Effector memory CD4-positive, alpha-beta T cell (primary cell): ENCODE measurements at regions not wholly inside any gene's neighbourhood (a gene's known extent, or its start where the extent isn't known, plus 50 kb on each side); places are given as distances from the start of the nearest gene placed in this dataset.

Experiments
- DNase-seq, 3 donors: peaks; one replicate each; pipeline ENCODE4 v3.0.0-alpha.2; 2020
- H3K27ac ChIP-seq: 2 replicates; pipeline ENCODE4 v1.7.0; 2013; ENCODE audit warnings: mild to moderate bottlenecking, low read length, moderate library complexity; ENCODE audit not compliant: insufficient read depth, poor library complexity, severe bottlenecking
- H3K27me3 ChIP-seq: replicated peaks from 2 replicates; pipeline ENCODE4 v1.7.0; 2013; ENCODE audit warnings: mild to moderate bottlenecking, low read length; ENCODE audit not compliant: insufficient read depth, control insufficient read depth, poor library complexity, severe bottlenecking
- H3K36me3 ChIP-seq: 2 replicates; pipeline ENCODE4 v1.7.0; 2013; ENCODE audit warnings: mild to moderate bottlenecking, low read length, moderate library complexity; ENCODE audit not compliant: control insufficient read depth, insufficient read depth
- H3K4me1 ChIP-seq: 2 replicates; pipeline ENCODE4 v1.7.0; 2013; ENCODE audit warnings: low read length, mild to moderate bottlenecking; ENCODE audit not compliant: control insufficient read depth, insufficient read depth, poor library complexity, severe bottlenecking
- H3K4me3 ChIP-seq: 2 replicates; pipeline ENCODE4 v1.7.0; 2013; ENCODE audit warnings: low read length, low read depth, mild to moderate bottlenecking; ENCODE audit not compliant: insufficient read depth, poor library complexity, severe bottlenecking
- H3K9me3 ChIP-seq: 2 replicates; pipeline ENCODE4 v1.7.0; 2013; ENCODE audit warnings: mild to moderate bottlenecking, low read length, moderate library complexity; ENCODE audit not compliant: control insufficient read depth

DNA sequence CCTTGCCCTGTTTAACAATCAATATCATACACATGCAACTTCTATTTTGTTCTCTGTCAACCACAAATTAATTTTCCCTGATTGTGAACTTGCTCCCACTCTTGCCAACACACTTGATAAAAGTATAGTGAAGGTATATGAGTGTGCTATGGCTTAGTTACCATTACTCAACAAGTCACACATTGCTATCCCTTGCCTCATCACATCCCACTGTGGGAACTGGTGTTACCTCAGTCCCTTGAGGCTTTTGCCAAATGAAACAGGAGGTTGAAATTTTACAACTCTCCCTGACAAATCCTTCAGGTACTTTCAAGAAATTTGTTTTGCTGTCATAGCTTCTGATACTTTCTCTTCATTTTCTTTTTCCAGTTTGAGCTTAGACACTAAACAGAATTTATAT is 472.5 kb upstream of the SEMA3D start:
- Histone ChIP-seq H3K4me3 (no peak overlapping the region), H3K27ac (no peak overlapping the region), H3K36me3 (no peaks in the 10 kb centered on the region), H3K4me1 (no peaks in the 10 kb centered on the region), H3K9me3 (no peaks in the 10 kb centered on the region), H3K27me3 (no peaks in the 10 kb centered on the region)
- DNase-seq, result no peak

DNA sequence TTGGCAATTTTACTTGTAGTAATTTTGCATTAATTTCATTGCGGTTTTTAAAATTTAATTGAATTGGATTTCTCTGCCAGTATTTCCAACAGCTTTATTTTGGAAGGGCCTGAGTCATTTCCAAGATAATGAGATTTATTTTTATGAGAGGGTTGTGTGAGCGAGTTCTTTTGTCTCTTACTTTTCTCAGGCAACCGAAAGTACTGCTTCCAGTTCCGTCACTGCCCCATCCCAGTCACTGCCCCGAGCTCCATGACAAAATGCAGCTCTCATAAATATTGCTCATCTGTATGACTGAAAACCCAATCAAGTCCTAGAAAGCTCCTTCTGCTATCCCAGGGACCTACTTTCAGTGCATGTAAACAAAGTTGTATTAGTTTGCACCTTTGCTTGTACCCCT is 468.4 kb upstream of the SEMA3D start:
- Histone ChIP-seq H3K36me3 (no peaks in the 10 kb centered on the region), H3K27me3 (no peaks in the 10 kb centered on the region), H3K27ac (no peak overlapping the region), H3K9me3 (no peaks in the 10 kb centered on the region), H3K4me1 (no peaks in the 10 kb centered on the region), H3K4me3 (no peak overlapping the region)
- DNase-seq, result no peak

DNA sequence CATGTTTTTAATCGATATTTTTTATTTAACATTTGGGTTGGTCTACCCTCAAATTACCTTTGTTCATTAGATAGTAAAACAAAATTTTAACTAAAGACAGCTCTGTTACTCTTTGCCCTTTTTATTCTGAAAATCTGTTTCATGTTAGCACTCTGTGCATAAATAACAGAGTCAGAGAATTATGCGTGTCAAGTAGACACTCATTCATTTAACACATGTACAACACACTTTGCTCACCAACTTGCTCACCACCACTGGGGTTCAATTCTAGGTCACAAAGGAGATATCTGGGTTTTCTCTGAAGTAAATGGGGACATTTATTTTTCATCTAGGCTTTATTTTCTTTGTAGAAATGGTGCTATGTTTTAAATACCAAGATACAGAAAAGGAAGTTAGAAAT is 457.4 kb upstream of the SEMA3D start:
- Histone ChIP-seq H3K36me3 (no peaks in the 10 kb centered on the region), H3K4me3 (no peak overlapping the region), H3K4me1 (no peaks in the 10 kb centered on the region), H3K9me3 (no peaks in the 10 kb centered on the region), H3K27me3 (no peaks in the 10 kb centered on the region), H3K27ac (no peak overlapping the region)
- DNase-seq, result no peak

DNA sequence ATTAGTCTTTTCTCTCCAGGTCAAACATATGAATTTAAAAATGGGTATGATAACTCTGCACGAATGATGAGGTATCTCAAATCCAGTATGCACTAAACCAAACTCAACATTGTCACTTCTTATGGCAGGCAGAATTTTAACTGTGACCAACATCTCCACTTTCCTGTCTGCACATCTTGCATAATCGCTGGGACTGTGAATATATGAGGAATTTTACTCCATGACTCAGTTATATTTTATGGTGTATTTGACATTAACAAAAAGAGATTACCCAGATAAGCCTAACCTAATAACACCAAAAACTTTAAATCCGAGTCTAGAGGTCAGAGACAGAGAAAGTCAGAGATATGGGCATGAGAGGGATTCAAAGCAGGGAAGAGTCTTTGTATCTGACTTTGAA is 454.5 kb upstream of the SEMA3D start:
- Histone ChIP-seq H3K4me1 (no peaks in the 10 kb centered on the region), H3K9me3 (no peaks in the 10 kb centered on the region), H3K27me3 (no peaks in the 10 kb centered on the region), H3K27ac (no peak overlapping the region), H3K36me3 (no peaks in the 10 kb centered on the region), H3K4me3 (no peak overlapping the region)
- no peak for DNase-seq

DNA sequence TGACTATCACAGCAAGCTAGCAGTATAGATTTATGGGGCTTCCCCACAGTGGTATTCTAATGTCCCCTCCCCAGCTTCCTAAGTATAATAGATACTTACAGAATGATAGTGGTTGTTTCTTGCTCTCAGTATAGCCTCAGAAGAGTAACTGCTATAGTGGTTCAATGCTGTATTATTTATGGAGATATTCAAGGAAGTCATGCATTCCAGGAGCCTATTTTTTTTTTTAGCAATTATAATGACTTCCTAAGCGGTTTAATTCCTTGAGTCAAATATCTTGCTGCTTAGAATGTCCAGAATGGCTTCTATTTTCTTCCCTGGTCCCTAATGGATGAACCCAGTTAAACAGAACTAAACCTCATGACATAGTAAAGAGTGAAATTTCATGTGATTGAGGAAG is 451.5 kb upstream of the SEMA3D start:
- H3K27me3 ChIP-seq, result no peaks in the 10 kb centered on the region
- no peaks in the 10 kb centered on the region for H3K4me1 ChIP-seq
- no peak for DNase-seq
- H3K9me3 ChIP-seq, result no peaks in the 10 kb centered on the region
- H3K27ac ChIP-seq, result no peak overlapping the region
- H3K4me3 ChIP-seq, result no peak overlapping the region
- no peaks in the 10 kb centered on the region for H3K36me3 ChIP-seq

DNA sequence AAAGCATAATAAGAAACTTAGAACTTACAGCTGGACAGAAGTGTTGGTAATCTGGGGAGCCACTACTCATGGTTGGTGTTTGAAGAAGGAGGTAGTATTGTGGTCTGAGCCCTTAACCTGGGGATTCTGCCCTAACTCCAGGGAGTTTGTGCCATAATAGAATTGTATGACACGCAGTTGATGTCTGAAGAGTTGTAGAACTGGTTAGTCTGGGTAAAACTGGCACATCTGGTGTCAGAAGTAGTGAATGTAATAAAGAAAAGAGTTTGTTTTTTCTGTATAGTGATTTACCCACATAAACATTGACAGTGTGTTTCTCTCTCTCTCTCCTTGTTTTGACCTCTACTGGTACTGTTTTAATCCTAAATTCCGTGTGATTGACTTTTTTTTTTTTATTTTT is 448.1 kb upstream of the SEMA3D start:
- H3K36me3 ChIP-seq, result no peaks in the 10 kb centered on the region
- no peaks in the 10 kb centered on the region for H3K9me3 ChIP-seq
- no peaks in the 10 kb centered on the region for H3K4me1 ChIP-seq
- no peak overlapping the region for H3K27ac ChIP-seq
- H3K27me3 ChIP-seq, result no peaks in the 10 kb centered on the region
- DNase-seq, result no peak
- H3K4me3 ChIP-seq, result no peak overlapping the region

DNA sequence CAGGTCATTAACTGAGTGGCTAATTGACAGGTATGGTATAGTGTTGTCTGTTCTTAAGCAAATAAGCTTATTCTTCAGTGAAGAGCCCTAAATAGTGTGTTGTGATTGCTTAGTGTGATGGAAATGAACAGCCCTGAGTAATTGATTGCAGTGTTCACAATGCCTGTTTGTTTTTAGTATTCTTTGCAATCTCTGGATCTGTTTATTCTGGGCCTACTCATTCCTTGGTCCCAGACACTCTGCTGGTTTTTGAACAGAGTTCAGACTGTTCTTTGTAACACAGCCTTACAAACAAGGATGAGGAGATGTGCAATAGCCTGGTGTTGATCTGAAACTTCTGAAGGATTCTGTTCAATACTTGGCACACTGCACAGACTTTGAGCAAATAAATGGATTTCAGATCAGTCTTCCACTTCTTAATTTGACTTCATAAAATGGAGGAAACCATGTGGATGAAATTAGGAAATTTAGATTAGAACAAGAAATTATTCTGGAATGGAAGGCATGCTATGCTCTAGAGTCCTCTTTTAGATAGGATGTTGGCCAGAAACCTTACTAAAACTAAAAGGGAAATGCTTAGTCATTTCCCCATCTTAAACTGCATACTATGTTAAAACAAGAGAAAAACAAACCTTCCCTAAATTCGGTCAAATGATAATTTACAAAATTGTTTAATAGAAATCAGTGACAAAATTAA is 444.2 kb upstream of the SEMA3D start:
- H3K9me3 ChIP-seq, result no peaks in the 10 kb centered on the region
- DNase-seq, result no peak
- no peaks in the 10 kb centered on the region for H3K36me3 ChIP-seq
- no peaks in the 10 kb centered on the region for H3K4me1 ChIP-seq
- no peak overlapping the region for H3K4me3 ChIP-seq
- H3K27ac ChIP-seq, result no peak overlapping the region
- H3K27me3 ChIP-seq, result no peaks in the 10 kb centered on the region

DNA sequence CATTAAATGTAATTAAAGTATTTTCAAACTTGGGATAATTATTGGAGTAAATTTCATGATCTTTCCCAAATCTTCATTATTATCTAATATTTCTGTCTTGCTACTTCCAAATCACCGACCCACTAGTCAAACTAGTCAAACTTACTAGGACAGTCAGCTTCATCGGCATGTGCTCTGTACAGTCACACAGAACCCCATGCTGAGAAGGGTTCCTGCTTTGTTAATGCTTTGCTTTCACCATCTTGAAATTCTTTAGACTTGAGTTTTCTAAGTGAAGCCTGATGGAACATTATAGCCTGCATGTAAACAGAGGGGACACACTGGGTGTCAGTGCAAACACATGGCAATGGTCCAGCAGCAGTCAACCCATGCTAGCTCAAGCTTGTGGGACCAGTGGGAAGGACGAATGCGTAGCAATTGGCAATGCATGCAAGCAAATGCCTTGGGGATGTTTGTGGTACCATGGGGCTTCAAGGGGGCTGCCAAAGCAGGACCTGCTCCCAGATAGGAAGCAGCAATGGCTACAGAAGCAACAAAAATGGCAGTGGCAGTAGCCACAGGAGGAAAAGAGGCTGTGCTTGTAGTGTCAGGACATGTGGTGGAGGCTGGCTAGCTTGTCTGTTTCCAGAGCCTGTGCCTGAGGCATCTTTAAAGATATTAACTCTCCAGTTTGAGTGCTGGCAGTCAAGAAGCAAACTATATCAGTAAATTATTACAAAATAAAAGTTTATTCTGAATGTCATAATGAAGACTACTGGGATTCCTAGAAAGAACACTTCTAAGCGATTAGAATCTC is 441.1 kb upstream of the SEMA3D start:
- no peak for DNase-seq
- Histone ChIP-seq H3K27ac (no peak overlapping the region), H3K4me3 (no peak overlapping the region), H3K36me3 (no peaks in the 10 kb centered on the region), H3K4me1 (no peaks in the 10 kb centered on the region), H3K9me3 (no peaks in the 10 kb centered on the region), H3K27me3 (no peaks in the 10 kb centered on the region)

DNA sequence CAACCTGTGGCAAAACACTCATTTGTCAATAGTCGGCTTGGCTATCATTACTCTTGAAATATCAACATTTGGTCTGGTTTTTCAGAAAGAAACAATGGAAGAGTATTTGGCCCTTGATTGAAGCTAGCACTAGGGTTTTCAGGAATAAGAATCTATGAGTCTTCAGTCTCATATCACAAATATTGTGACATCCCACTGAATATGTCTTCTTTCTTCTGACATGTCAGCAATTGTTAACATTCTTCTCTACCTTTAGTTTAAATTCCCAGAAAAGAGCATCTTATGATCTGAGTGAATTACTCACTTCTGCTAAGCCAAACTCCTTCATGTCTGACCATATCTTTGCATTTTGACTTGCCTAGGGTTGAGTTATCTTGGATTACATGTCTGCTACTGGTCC is 435.2 kb upstream of the SEMA3D start:
- no peaks in the 10 kb centered on the region for H3K36me3 ChIP-seq
- H3K27ac ChIP-seq, result no peak overlapping the region
- DNase-seq, result no peak
- H3K9me3 ChIP-seq, result no peaks in the 10 kb centered on the region
- no peaks in the 10 kb centered on the region for H3K27me3 ChIP-seq
- H3K4me1 ChIP-seq, result no peaks in the 10 kb centered on the region
- no peak overlapping the region for H3K4me3 ChIP-seq

DNA sequence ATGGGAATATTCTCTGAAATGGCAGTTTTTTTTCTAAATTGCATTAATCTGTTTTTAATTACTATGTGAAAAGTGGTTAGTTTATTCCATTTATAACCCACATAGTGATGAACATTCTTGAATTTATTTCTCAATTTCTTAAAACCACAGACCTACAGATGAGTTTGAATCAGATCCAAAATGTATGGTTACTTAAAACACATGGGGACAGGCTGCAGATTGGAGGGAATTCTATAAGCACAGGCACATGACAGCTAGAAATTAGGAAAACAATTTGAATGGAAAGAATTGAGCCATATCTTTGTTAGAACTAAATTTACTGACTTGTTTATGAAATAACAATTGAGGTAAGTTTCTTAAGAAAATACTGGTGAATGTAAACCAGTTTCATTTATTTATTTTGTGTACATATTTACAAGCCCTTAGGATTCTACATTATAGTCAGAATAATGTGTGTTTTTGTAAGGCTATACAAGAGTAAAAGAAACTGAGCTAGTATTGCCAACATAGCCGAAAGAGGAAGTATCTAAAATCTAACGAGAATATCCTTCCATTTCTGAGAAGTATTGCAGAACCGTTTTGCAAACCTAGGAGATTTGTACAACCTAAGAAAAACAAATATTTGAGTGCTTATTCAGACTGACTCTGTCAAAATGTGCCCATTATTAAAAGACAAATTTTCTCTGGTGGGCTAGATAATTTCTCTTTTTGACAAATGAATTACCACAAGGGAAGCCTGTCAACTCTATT is 434.3 kb upstream of the SEMA3D start:
- no peak overlapping the region for H3K4me3 ChIP-seq
- no peaks in the 10 kb centered on the region for H3K4me1 ChIP-seq
- H3K27ac ChIP-seq, result no peak overlapping the region
- no peaks in the 10 kb centered on the region for H3K36me3 ChIP-seq
- no peaks in the 10 kb centered on the region for H3K27me3 ChIP-seq
- DNase-seq, result no peak
- no peaks in the 10 kb centered on the region for H3K9me3 ChIP-seq
